HG03432 (cell line): ENCODE measurements at regions not wholly inside any gene's neighbourhood (a gene's known extent, or its start where the extent isn't known, plus 50 kb on each side); places are given as distances from the start of the nearest gene placed in this dataset.
A peak's percentile ranks its signal among the peaks of the same experiment; 100 is the strongest.

Source experiments
- ATAC-seq: cut with Tn5 transposase; IDR thresholded peaks from one replicate; pipeline ENCODE4 v1.9.1; 2021; ENCODE audit warnings: mild to moderate bottlenecking, moderate library complexity; ENCODE audit not compliant: unreplicated experiment

GRCh38 chr5:8751971-8752370 lies 793.9 kb downstream of the SEMA5A start:
- ATAC-seq: no peak

- ATAC-seq: no peak
Measured at GRCh38 chr5:8752595-8752994, 793.3 kb downstream of the SEMA5A start.

GRCh38 chr5:8756498-8757084 lies 789.3 kb downstream of the SEMA5A start:
- ATAC-seq: peak; percentile 74

DNA sequence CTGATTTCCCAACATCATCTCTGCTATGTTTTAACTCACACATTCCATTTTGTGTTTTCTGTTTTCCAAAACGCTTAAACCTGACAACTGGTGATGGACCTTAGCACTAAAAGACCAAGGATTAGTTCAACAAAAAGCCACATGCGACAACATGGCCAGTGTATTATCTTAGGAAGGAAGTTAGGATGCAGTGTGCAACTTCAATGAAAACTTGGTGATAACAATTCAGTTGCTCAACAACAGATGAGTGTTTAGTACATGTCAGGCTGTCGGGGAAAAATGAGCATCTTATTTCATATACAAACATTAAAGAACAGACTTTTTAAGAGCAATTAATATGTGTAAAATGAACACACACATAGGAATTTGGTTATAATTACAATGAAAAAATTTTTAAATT lies 780.0 kb downstream of the SEMA5A start:
- no peak for ATAC-seq

DNA sequence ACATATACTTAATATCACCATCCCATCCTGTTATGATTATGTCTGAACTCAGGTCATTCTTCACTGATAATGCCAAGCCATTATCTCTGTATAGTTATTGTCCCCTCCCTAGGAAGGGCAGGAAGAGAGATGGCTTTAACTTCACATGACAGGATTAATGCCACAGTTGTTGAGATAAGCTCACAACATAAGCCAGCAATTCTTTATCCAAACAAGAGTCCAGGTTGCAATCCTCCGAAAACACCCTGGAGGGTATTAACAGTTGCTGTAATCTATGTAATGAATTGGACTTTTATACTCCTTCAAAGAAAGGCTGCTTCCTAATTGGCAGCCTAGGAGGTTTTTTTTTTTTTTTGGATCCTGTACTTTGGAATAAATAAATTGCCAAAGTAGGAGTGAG lies 779.4 kb downstream of the SEMA5A start:
- no peak for ATAC-seq

- ATAC-seq: no peak
Measured at GRCh38 chr5:8767111-8767510, 778.8 kb downstream of the SEMA5A start.

DNA sequence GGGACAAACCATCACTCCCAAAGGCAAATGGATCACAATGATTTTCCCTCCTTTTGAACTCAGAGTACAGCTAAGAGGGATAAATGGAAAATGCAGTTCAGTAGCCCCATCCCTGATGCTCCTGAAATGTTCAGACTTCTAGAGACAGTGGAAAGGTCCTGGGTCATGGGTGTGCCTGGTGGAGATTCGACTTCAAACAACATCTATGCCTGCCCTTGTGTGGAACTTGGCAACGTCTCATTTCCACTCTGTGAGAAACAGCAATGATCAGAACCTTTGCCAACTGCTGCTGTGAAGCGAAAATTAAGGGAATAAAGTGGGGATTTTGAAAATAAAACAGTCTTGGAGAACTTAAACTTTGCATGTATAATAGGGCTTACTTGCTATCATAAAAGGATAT lies 778.1 kb downstream of the SEMA5A start:
- no peak for ATAC-seq

DNA sequence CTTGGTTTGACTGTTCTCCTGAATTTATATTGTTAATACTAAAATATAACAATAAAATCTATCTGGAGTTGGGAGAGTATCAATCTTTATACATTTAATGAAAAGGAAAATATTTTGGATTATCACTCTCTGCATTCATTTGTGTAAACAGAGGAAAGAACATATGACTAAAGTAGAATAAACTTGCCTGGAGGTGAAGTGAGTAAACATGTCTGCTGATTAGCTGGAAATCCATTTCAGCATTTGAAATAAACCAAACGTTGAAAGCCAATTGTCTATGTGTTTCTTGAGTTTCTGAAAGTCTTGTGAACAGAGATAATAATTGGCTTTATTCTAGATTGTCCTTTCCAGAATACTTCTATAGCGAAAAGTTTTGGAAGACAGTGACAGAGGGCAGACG lies 776.2 kb downstream of the SEMA5A start:
- ATAC-seq: no peak

DNA sequence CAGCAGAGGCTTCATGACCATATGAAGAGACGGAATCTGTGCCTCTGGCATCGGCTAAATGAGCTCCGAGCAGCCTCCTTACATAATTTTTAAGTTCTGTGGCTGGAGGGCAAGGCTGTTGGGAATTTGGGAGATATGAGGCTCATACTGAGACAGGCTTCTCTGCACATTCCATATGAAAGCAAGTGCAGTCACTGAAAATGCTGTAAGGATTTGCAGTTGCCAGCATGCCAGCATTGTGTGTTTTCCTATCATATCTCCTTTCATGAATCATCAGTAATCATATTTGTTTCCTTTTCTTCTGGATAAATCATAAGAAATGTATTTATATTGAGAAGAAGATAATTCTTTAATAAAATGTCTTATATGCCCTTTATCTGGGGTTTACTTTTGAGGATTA lies 775.4 kb downstream of the SEMA5A start:
- ATAC-seq: no peak

- no peak for ATAC-seq
Measured at GRCh38 chr5:8773046-8773615, 772.7 kb downstream of the SEMA5A start.

DNA sequence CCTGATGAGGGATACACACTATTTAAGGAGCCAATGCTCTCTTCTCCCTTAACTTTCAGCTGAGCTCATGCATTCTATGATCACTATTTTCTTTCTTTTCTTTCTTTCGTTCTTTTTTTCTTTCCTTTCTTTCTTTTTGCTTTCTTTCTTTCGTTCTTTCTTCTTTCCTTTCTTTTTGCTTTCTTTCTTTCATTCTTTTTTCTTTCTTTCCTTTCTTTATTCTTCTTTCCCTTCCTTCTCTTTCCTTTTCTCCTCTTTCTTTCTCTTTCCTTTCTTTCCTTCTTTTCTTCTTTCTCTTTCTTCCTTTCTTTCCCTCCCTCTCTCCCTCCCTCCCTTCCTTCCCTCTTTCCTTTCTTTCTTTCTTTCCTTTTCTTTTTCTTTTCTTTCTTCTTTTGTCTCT lies 761.2 kb downstream of the SEMA5A start:
- no peak for ATAC-seq

GRCh38 chr5:8788246-8788645 lies 757.6 kb downstream of the SEMA5A start:
- no peak for ATAC-seq

DNA sequence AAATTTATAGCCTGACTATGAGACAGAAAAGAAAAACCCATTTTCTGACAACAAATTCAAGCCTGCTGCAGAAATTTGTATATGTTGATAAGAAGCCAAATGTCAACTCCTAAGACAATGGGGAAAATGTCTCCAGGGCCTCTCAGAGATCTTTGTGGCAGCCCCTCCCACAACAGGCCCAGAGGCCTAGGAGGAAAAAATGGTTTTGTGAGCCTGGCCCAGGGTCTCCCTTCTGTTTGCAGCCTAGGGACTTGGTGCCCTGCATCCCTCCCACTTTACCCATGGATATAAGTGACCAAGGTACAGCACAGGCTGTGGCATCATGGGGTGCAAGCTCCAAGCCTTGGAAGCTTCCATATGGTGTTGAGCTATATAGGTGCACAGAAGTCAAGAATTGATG lies 740.2 kb downstream of the SEMA5A start:
- no peak for ATAC-seq

DNA sequence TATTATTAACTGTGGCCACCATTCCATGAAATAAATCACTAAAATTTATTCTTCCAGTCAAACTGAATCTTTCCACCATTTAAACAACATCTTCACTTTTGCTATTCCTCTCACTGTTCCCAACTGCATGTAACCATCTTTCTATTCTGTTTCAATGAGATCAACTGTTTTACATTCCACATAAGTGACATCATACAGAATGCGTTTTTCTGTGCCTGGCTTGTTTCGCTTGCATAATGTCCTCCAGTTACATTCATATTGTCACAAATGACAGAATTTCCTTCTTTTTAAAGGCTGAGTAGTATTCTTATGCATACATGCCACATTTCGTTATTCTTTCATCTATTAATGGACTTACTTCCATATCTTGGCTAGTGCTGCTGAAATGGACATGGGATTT lies 738.2 kb downstream of the SEMA5A start:
- ATAC-seq: no peak

GRCh38 chr5:8811581-8811980 lies 734.3 kb downstream of the SEMA5A start:
- ATAC-seq: no peak

- ATAC-seq: no peak
Measured at GRCh38 chr5:8813180-8813579, 732.7 kb downstream of the SEMA5A start.

GRCh38 chr5:8814105-8814504 lies 731.8 kb downstream of the SEMA5A start:
- no peak for ATAC-seq

GRCh38 chr5:8824371-8824770 lies 721.5 kb downstream of the SEMA5A start:
- no peak for ATAC-seq

DNA sequence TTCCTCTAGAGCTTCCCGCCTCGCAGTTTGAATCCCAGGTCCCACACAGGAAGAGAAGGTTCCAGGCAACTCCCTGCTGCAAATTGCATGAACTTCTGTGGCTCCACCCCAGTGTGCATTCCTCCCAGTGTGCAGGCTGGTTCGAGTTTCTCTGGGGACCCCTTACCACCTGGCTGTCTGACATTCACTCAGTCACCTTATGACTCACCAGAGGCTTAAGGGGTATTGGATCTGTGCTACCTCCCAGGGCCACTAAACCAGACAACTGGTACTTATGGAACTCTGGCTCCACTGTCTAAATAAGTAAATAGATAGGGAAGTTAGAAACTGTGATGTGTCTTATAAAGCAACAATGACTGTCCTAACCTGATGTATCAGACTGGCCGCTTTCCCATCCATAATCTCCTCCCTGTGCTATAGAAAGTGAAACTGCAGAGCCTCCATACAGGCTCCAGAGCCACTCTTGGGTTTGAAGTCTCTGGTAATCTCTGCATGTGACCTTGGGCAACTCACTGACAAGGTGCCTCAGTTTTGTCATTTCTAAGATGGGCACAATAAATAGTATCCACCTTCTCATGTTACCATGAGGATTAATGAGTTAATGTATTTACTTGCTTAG lies 720.6 kb downstream of the SEMA5A start:
- no peak for ATAC-seq

- ATAC-seq: no peak
Measured at GRCh38 chr5:8826508-8826907, 719.4 kb downstream of the SEMA5A start.

DNA sequence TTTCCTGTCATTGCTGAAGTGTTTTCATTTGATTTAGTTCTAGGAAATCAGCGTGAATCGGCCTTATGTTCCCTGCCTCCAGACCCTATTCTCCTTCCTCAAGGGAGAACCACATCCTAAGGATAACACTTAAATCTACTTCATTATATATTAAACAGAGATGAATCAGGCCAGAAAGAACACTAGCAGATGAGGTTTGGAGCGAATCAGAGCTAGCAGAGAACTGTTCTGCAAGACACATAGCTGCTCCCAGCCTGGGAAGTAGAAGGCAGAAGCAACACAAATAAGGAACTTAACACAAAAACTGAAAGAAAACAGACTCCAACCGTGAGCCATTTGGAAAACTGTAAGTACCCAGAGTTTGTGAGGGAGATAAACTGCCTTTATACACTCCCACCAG lies 718.2 kb downstream of the SEMA5A start:
- ATAC-seq: no peak

DNA sequence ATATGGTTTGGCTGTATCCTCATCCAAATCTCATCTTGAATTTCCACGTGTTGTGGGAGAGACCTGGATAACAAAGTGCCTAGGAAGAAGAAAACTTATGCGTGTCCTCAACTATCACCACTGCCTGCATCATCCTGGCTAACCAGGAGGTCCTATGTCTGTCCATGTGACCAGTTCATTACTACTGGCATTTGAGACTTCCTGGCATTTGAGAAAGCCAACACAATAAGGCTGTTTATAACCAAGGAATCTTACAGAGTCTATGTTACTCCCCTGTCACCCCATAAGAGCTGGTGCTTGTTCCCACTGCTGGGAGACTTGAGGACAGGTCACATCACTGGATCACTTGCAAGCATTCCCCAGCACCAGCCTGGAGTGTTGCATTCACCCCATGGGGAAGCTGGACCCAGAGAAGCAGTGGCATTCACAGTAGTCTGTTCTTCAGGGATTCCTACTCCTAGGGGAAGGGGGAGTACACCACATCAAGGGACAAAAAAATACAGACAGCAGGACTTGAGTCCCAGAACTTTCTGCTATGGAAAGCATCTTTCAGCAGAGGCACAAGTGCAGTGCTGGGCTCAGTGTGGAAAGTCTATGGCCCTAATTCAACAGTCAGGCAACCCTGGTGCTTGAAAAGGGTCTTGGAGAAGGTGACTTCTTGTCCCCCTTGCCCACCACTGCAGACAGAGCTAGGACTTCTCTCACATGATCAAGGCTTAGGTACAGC lies 717.1 kb downstream of the SEMA5A start:
- ATAC-seq: no peak
